WTC11 (cell line): ENCODE measurements at regions not wholly inside any gene's neighbourhood (a gene's known extent, or its start where the extent isn't known, plus 50 kb on each side); places are given as distances from the start of the nearest gene placed in this dataset.

Source experiments
- ATAC-seq: fragments of 200-7000 bp; cut with Tn5 transposase; 2 replicates; pipeline ENCODE4 v1.10.0; 2021; ENCODE audit warnings: mild to moderate bottlenecking, moderate library complexity
- CTCF ChIA-PET: fragments of 300-600 bp; sonication (Branson Sonifier 250); formaldehyde crosslinking; loops from one replicate; lab custom pipeline; 2021; ENCODE audit warnings: antibody characterized with exemption; lab: Charles Lee
- POLR2A ChIA-PET: fragments of 350-600 bp; sonication (Branson Sonifier 250); formaldehyde crosslinking; loops from one replicate; lab custom pipeline; 2021; ENCODE audit warnings: antibody characterized with exemption; lab: Charles Lee
- DNase-seq: peaks from one replicate; pipeline ENCODE4 v3.0.0; 2021; ENCODE audit warnings: low spot score
- H3K27ac Mint-ChIP-seq: 2 replicates; pipeline ENCODE4 v1.8.0; 2021; ENCODE audit warnings: mixed read lengths
- H3K27me3 Mint-ChIP-seq: 2 replicates; pipeline ENCODE4 v1.8.0; 2021; ENCODE audit warnings: low read depth, mild to moderate bottlenecking, moderate library complexity, mixed read lengths
- H3K36me3 Mint-ChIP-seq: 2 replicates; pipeline ENCODE4 v1.8.0; 2021; ENCODE audit warnings: mixed read lengths
- H3K4me1 Mint-ChIP-seq: 2 replicates; pipeline ENCODE4 v1.8.0; 2022; ENCODE audit warnings: mixed read lengths
- H3K4me3 Mint-ChIP-seq: 2 replicates; pipeline ENCODE4 v1.8.0; 2021; ENCODE audit warnings: mild to moderate bottlenecking, moderate library complexity, mixed read lengths
- H3K9me3 Mint-ChIP-seq: 2 replicates; pipeline ENCODE4 v1.8.0; 2021; ENCODE audit warnings: mixed read lengths
- ATF3 ChIP-seq: sonication (generic); formaldehyde crosslinking; conservative IDR thresholded peaks from 2 replicates; pipeline ENCODE4 v1.8.1; 2022; ENCODE audit warnings: mild to moderate bottlenecking, missing genetic modification reagents
- CTCF ChIP-seq: fragments of 200-600 bp; IDR thresholded peaks from 2 replicates; pipeline ENCODE4 v1.8.0; 2022; ENCODE audit warnings: antibody characterized with exemption
- ERG ChIP-seq: fragments of 250-450 bp; sonication (Bioruptor Pico); IDR thresholded peaks from 2 replicates; pipeline ENCODE4 v1.8.0; 2021; ENCODE audit warnings: mild to moderate bottlenecking
- GRHL2 ChIP-seq: fragments of 250-450 bp; sonication (Bioruptor Pico); IDR thresholded peaks from 2 replicates; pipeline ENCODE4 v1.8.0; 2022; ENCODE audit warnings: mild to moderate bottlenecking, moderate library complexity; ENCODE audit not compliant: insufficient replicate concordance, severe bottlenecking
- MLX ChIP-seq: sonication (generic); formaldehyde crosslinking; IDR thresholded peaks from 2 replicates; pipeline ENCODE4 v1.8.1; 2023; ENCODE audit warnings: mild to moderate bottlenecking, missing genetic modification reagents, moderate library complexity
- NFATC4 ChIP-seq: fragments of 250-450 bp; sonication (Bioruptor Pico); IDR thresholded peaks from 2 replicates; pipeline ENCODE4 v1.9.0; 2021; ENCODE audit warnings: mild to moderate bottlenecking
- NR3C1 ChIP-seq: sonication (generic); formaldehyde crosslinking; conservative IDR thresholded peaks from 2 replicates; pipeline ENCODE4 v1.8.1; 2023; ENCODE audit warnings: low read depth, mild to moderate bottlenecking, missing genetic modification reagents
- PRRX2 ChIP-seq: fragments of 250-450 bp; sonication (Bioruptor Pico); IDR thresholded peaks from 2 replicates; pipeline ENCODE4 v1.8.0; 2021; ENCODE audit warnings: mild to moderate bottlenecking
- SMAD4 ChIP-seq: sonication (generic); formaldehyde crosslinking; IDR thresholded peaks from 2 replicates; pipeline ENCODE4 v1.8.0; 2022; ENCODE audit warnings: mild to moderate bottlenecking, missing genetic modification reagents
- SP1 ChIP-seq: sonication (generic); formaldehyde crosslinking; conservative IDR thresholded peaks from 2 replicates; pipeline ENCODE4 v1.8.1; 2022; ENCODE audit warnings: missing genetic modification reagents
- TEAD1 ChIP-seq: sonication (generic); formaldehyde crosslinking; IDR thresholded peaks from 2 replicates; pipeline ENCODE4 v1.8.0; 2022; ENCODE audit warnings: mild to moderate bottlenecking, missing genetic modification reagents
- TP53 ChIP-seq: sonication (generic); formaldehyde crosslinking; IDR thresholded peaks from 2 replicates; pipeline ENCODE4 v1.8.1; 2023; ENCODE audit warnings: mild to moderate bottlenecking, missing genetic modification reagents
- USF2 ChIP-seq: sonication (generic); formaldehyde crosslinking; IDR thresholded peaks from 2 replicates; pipeline ENCODE4 v1.8.1; 2023; ENCODE audit warnings: mild to moderate bottlenecking, missing genetic modification reagents, moderate library complexity
- ZMAT4 ChIP-seq: fragments of 250-450 bp; sonication (Bioruptor Pico); IDR thresholded peaks from 2 replicates; pipeline ENCODE4 v1.9.0; 2021; ENCODE audit warnings: mild to moderate bottlenecking
- ZNF423 ChIP-seq: fragments of 250-450 bp; sonication (Bioruptor Pico); IDR thresholded peaks from 2 replicates; pipeline ENCODE4 v2.1.2; 2022; ENCODE audit warnings: mild to moderate bottlenecking, moderate library complexity
- ZNF532 ChIP-seq: fragments of 250-450 bp; sonication (Bioruptor Pico); IDR thresholded peaks from 2 replicates; pipeline ENCODE4 v1.9.0; 2021; ENCODE audit warnings: mild to moderate bottlenecking, borderline replicate concordance

- Mint-ChIP-seq H3K36me3 (peaks cover 2% of the 10 kb centered on the region; the same call in 1 of the 2 replicates), H3K27ac (peak overlapping the region; percentile 60), H3K9me3 (peaks cover 7% of the 10 kb centered on the region; the same call in 1 of the 2 replicates), H3K4me1 (peaks cover 28% of the 10 kb centered on the region), H3K27me3 (no peaks in the 10 kb centered on the region), H3K4me3 (no peak overlapping the region)
- DNase-seq = no peak
- TF ChIP-seq ZMAT4 (CRISPR knock-in tag) = no peak
- TF ChIP-seq ATF3 (CRISPR knock-in tag) = no peak
- TF ChIP-seq NFATC4 = no peak
- TF ChIP-seq ZNF423 (CRISPR knock-in tag) = peak; percentile 67
- TF ChIP-seq USF2 (CRISPR knock-in tag) = no peak
- ChIA-PET POLR2A (no interaction called here), CTCF (no interaction called here)
- ATAC-seq = peak; percentile 44
Measured at GRCh38 chr2:211251016-211251415, 694.6 kb downstream of the CPS1 start.

- no peak for TF ChIP-seq ZNF423 (CRISPR knock-in tag)
- no peak for TF ChIP-seq NR3C1
- TF ChIP-seq CTCF = no peak
- TF ChIP-seq GRHL2 (CRISPR knock-in tag) = no peak
- TF ChIP-seq TEAD1 = no peak
- TF ChIP-seq ERG (CRISPR knock-in tag) = no peak
- no peak for DNase-seq
- ATAC-seq = no peak
- no peaks in the 10 kb centered on the region for H3K27me3 Mint-ChIP-seq
- ChIA-PET CTCF (no interaction called here), POLR2A (no interaction called here)
- H3K4me3 Mint-ChIP-seq = no peak overlapping the region
- H3K27ac Mint-ChIP-seq = no peak overlapping the region
- peaks cover 20% of the 10 kb centered on the region for H3K36me3 Mint-ChIP-seq
- H3K9me3 Mint-ChIP-seq = peaks cover 28% of the 10 kb centered on the region
- peaks cover 8% of the 10 kb centered on the region for H3K4me1 Mint-ChIP-seq
Measured at GRCh38 chr2:211258646-211259335, 702.4 kb downstream of the CPS1 start.

- no peak for DNase-seq
- H3K4me1 Mint-ChIP-seq = peaks cover 8% of the 10 kb centered on the region
- CTCF ChIA-PET = no interaction called here
- POLR2A ChIA-PET = no interaction called here
- no peak for ATAC-seq
- peaks cover 21% of the 10 kb centered on the region for H3K9me3 Mint-ChIP-seq
- TF ChIP-seq SMAD4 (CRISPR knock-in tag) = no peak
- no peak overlapping the region for H3K27ac Mint-ChIP-seq
- peaks cover 18% of the 10 kb centered on the region for H3K36me3 Mint-ChIP-seq
- no peaks in the 10 kb centered on the region for H3K27me3 Mint-ChIP-seq
- H3K4me3 Mint-ChIP-seq = no peak overlapping the region
Measured at GRCh38 chr2:211259831-211260476, 703.6 kb downstream of the CPS1 start.

GRCh38 chr2:211270257-211270656 lies 713.9 kb downstream of the CPS1 start:
- Mint-ChIP-seq H3K27me3 (no peaks in the 10 kb centered on the region), H3K27ac (no peak overlapping the region), H3K4me1 (peaks cover 9% of the 10 kb centered on the region), H3K4me3 (no peak overlapping the region), H3K9me3 (peaks cover 36% of the 10 kb centered on the region), H3K36me3 (peaks cover 8% of the 10 kb centered on the region)
- CTCF ChIA-PET = no interaction called here
- POLR2A ChIA-PET = no interaction called here
- ATAC-seq (no peak), DNase-seq (no peak)
- TF ChIP-seq SP1 (CRISPR knock-in tag) (no peak), GRHL2 (CRISPR knock-in tag) (no peak), PRRX2 (CRISPR knock-in tag) (no peak), MLX (no peak), TEAD1 (no peak), ZNF532 (CRISPR knock-in tag) (no peak), TP53 (no peak)
